GM21360 (cell line): ENCODE measurements at regions not wholly inside any gene's neighbourhood (a gene's known extent, or its start where the extent isn't known, plus 50 kb on each side); places are given as distances from the start of the nearest gene placed in this dataset.

Source experiments
- ATAC-seq: cut with Tn5 transposase; IDR thresholded peaks from one replicate; pipeline ENCODE4 v1.9.1; 2021; ENCODE audit warnings: mild to moderate bottlenecking, moderate library complexity; ENCODE audit not compliant: unreplicated experiment

GRCh38 chr10:108902619-108903285 is 1020.6 kb downstream of the XPNPEP1 start:
- ATAC-seq: peak; percentile 60

GRCh38 chr10:108901781-108902618 is 1021.3 kb downstream of the XPNPEP1 start:
- no peak for ATAC-seq

- ATAC-seq: no peak
Observed at GRCh38 chr10:108899670-108900069, 1023.6 kb downstream of the XPNPEP1 start.

- ATAC-seq: peak; percentile 88
Observed at GRCh38 chr10:108894402-108895301, 1028.7 kb downstream of the XPNPEP1 start.

- no peak for ATAC-seq
Observed at GRCh38 chr10:108877095-108877561, 1046.2 kb downstream of the XPNPEP1 start.

- ATAC-seq: no peak
Observed at GRCh38 chr10:108872854-108873253, 1050.5 kb downstream of the XPNPEP1 start.

GRCh38 chr10:108868881-108869280 is 1054.4 kb downstream of the XPNPEP1 start:
- no peak for ATAC-seq

GRCh38 chr10:108862676-108863350 is 1060.5 kb downstream of the XPNPEP1 start:
- ATAC-seq: no peak

- no peak for ATAC-seq
Observed at GRCh38 chr10:108861181-108861754, 1062.0 kb downstream of the XPNPEP1 start.

- ATAC-seq: peak; percentile 71
Observed at GRCh38 chr10:108852211-108852610, 1071.1 kb downstream of the XPNPEP1 start.

- ATAC-seq: peak; percentile 84
Observed at GRCh38 chr10:108850138-108850854, 1073.0 kb downstream of the XPNPEP1 start.

GRCh38 chr10:108849688-108850087 is 1073.6 kb downstream of the XPNPEP1 start:
- ATAC-seq: peak; percentile 38

GRCh38 chr10:108849186-108849585 is 1074.1 kb downstream of the XPNPEP1 start:
- no peak for ATAC-seq

GRCh38 chr10:108848046-108848445 is 1075.3 kb downstream of the XPNPEP1 start:
- no peak for ATAC-seq

- no peak for ATAC-seq
Observed at GRCh38 chr10:108840944-108841343, 1082.4 kb downstream of the XPNPEP1 start.

- peak; percentile 64 for ATAC-seq
Observed at GRCh38 chr10:108836362-108836761, 1086.9 kb downstream of the XPNPEP1 start.

GRCh38 chr10:108822026-108822425 is 1101.3 kb downstream of the XPNPEP1 start:
- ATAC-seq: no peak

GRCh38 chr10:108819302-108819701 is 1104.0 kb downstream of the XPNPEP1 start:
- no peak for ATAC-seq

GRCh38 chr10:108817584-108817983 is 1105.7 kb downstream of the XPNPEP1 start:
- ATAC-seq: no peak
